Activated T-cell treated with anti-CD3 and anti-CD28 coated beads, Interleukin-2, amount 50 U/mL, for 24 hours (primary cell): ENCODE measurements at regions not wholly inside any gene's neighbourhood (a gene's known extent, or its start where the extent isn't known, plus 50 kb on each side); places are given as distances from the start of the nearest gene placed in this dataset.

Experiments
- DNase-seq: peaks from one replicate; pipeline ENCODE4 v3.0.0-alpha.2; 2020
- H3K27ac Mint-ChIP-seq: 2 replicates; pipeline ENCODE4 v1.8.0; 2020; ENCODE audit warnings: mild to moderate bottlenecking, mixed read lengths
- H3K27me3 Mint-ChIP-seq: 2 replicates; pipeline ENCODE4 v1.8.0; 2020; ENCODE audit warnings: mixed read lengths
- H3K36me3 Mint-ChIP-seq: 2 replicates; pipeline ENCODE4 v1.8.0; 2020; ENCODE audit warnings: low read depth, mixed read lengths
- H3K4me1 Mint-ChIP-seq: 2 replicates; pipeline ENCODE4 v1.8.0; 2020; ENCODE audit warnings: low read depth, mixed read lengths
- H3K4me3 Mint-ChIP-seq: 2 replicates; pipeline ENCODE4 v1.8.0; 2020; ENCODE audit warnings: mild to moderate bottlenecking, moderate library complexity, mixed read lengths
- H3K9me3 Mint-ChIP-seq: 2 replicates; pipeline ENCODE4 v1.8.0; 2020; ENCODE audit warnings: mixed read lengths

DNA sequence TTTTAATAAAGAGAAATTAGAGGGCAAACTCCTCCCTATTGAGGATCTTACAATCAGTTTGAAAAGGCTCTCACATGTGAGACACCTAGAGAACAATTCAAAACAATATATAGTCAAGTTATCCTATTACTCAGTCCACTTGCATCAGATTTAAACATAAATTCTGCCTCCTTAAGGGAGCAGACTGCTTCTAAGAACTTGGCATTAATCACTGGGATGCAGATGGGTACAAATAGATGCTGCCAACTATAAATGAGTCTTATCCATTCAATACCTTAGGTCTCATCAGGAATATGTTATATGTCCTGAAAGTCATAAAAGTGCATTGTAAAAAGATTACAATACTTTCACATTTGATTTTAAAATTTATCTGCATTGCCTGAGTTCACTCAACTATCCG is 269.3 kb upstream of the KIRREL3 start:
- H3K4me3 Mint-ChIP-seq, result no peak overlapping the region
- H3K27ac Mint-ChIP-seq, result no peak overlapping the region
- no peaks in the 10 kb centered on the region for H3K36me3 Mint-ChIP-seq
- H3K27me3 Mint-ChIP-seq, result peaks cover 3% of the 10 kb centered on the region
- no peak for DNase-seq
- H3K9me3 Mint-ChIP-seq, result no peaks in the 10 kb centered on the region
- no peaks in the 10 kb centered on the region for H3K4me1 Mint-ChIP-seq

DNA sequence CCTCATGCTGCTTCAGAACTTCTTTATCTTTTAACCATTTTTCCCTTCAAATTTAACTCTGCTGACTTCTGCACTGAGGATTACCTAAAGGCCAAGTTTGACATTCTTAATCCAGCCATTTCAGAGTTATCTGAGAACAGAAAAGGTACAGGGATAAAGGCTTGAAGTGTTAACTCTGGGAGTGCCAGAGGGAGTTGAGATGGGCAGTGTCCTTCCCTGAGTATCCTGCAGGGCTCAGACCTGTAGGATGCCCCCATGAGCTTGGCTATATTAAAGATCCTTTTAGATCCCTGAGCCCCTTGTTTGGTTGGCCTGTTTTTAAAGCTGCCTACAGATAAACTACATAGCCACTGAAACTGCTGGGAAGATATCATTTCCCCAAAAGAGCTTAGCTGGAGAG is 268.4 kb upstream of the KIRREL3 start:
- DNase-seq, result no peak
- no peaks in the 10 kb centered on the region for H3K36me3 Mint-ChIP-seq

DNA sequence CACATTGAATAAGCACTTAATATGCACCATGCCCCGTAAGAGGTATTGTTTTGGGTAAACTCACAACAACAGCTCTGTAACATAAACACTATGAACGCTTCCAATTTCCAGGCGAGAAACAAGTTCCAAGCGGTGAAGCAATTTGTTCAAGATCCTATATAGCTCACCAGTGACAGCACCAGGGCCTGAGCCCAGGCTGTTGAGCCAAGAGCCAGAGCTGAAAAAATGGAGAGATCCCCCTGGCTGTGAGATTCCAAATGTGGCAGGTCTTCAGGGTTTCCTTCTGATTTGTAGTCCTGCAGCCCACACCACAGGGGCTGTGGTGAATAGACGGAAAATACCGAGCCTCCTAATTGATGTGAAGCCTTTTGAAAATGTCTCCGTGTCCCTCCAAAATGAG is 268.0 kb upstream of the KIRREL3 start:
- Mint-ChIP-seq H3K9me3 (no peaks in the 10 kb centered on the region), H3K27me3 (no peaks in the 10 kb centered on the region), H3K4me1 (no peaks in the 10 kb centered on the region)

More for the DNA sequence above, 268.4 kb upstream of the KIRREL3 start:
- H3K4me1 Mint-ChIP-seq, result no peaks in the 10 kb centered on the region
- no peak overlapping the region for H3K4me3 Mint-ChIP-seq
- H3K27me3 Mint-ChIP-seq, result no peaks in the 10 kb centered on the region
- no peaks in the 10 kb centered on the region for H3K9me3 Mint-ChIP-seq
- no peak overlapping the region for H3K27ac Mint-ChIP-seq

DNA sequence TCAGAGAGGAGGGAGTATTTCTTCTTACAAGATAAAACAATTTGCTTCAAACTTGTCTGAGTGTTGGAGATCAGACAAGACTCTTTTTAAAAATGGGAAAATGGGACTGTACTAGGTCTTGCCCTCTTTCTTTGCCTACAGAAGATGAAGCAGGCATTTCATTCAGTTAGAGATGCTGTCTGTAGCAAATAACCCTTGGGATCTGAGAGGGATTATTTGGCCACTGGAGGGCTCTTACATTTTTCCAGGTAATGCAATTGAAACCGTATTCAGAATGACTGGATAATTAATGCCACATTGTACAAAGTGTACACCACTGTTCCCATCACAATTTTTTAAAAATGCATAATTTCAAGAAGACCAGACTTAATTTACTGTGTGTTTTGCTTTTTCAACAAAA is 258.5 kb upstream of the KIRREL3 start:
- H3K36me3 Mint-ChIP-seq, result no peaks in the 10 kb centered on the region
- no peak overlapping the region for H3K27ac Mint-ChIP-seq
- no peak overlapping the region for H3K4me3 Mint-ChIP-seq
- no peaks in the 10 kb centered on the region for H3K27me3 Mint-ChIP-seq
- H3K4me1 Mint-ChIP-seq, result no peaks in the 10 kb centered on the region
- no peaks in the 10 kb centered on the region for H3K9me3 Mint-ChIP-seq
- no peak for DNase-seq

More for the DNA sequence above, 268.0 kb upstream of the KIRREL3 start:
- Mint-ChIP-seq H3K4me3 (no peak overlapping the region), H3K36me3 (no peaks in the 10 kb centered on the region), H3K27ac (no peak overlapping the region)
- DNase-seq, result no peak

DNA sequence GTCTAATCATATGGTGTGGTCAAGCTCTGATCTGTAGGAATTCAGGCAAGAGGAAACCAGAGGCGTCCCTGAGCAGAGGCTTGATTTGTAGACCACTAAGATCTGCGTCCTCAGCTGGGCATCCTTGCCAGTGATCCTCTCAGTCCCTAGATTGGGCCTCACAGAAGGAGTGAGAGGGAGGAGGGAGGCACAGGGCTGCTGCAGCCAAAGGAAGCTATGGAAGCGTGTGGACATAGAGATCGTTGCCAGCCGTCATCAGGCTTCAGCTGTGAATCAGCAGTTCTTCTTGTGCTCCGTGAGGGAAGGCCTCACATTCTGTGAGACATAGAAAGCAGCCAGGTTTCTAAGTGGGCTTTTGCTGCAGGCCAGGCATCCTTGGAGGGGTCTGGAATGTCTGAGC is 254.6 kb upstream of the KIRREL3 start:
- Mint-ChIP-seq H3K9me3 (no peaks in the 10 kb centered on the region), H3K27ac (no peak overlapping the region), H3K27me3 (no peaks in the 10 kb centered on the region), H3K4me3 (no peak overlapping the region), H3K4me1 (no peaks in the 10 kb centered on the region), H3K36me3 (no peaks in the 10 kb centered on the region)
- no peak for DNase-seq

DNA sequence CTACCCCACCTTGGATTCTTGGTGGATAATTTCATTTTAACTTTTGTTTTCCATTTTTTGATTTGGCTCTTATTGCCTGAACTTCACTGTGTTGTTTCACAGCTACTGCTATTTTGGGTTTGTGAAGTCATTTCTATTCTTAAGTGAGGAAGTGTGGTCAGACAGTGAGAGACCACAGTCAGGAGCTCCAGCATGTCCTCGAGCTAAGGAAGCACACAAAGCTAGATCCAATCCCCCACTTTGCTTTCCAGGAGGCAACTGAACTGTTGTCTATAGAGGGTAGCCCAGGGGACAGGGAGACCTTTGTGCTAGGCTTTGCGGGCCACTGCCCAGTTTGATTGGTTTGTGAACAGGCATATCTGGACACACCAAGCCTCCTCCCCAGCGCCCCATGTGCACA is 251.8 kb upstream of the KIRREL3 start:
- Mint-ChIP-seq H3K36me3 (no peaks in the 10 kb centered on the region), H3K9me3 (no peaks in the 10 kb centered on the region), H3K27ac (no peak overlapping the region), H3K4me1 (no peaks in the 10 kb centered on the region), H3K4me3 (no peak overlapping the region), H3K27me3 (no peaks in the 10 kb centered on the region)
- no peak for DNase-seq

DNA sequence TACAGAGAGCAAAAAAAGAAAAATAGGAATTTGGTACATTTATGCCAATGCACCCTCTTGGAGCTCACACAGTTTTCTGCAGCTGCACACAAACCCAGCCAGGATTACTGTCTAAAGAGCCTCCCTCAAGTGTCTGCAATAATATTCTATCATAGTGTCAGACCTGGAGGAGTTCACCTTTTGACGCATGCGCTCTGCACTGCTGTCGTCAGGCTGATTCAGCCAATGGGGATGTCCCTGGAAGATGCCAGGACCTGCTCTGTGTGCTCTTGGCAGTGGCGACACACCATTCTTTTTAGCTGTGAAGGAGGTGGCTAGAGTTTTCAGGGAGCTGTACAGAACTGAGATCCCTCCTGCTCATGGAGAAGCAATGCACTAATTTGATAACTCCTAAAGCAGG is 249.0 kb upstream of the KIRREL3 start:
- H3K9me3 Mint-ChIP-seq, result no peaks in the 10 kb centered on the region
- DNase-seq, result no peak
- no peak overlapping the region for H3K4me3 Mint-ChIP-seq
- no peak overlapping the region for H3K27ac Mint-ChIP-seq
- H3K27me3 Mint-ChIP-seq, result no peaks in the 10 kb centered on the region
- H3K4me1 Mint-ChIP-seq, result no peaks in the 10 kb centered on the region
- no peaks in the 10 kb centered on the region for H3K36me3 Mint-ChIP-seq

DNA sequence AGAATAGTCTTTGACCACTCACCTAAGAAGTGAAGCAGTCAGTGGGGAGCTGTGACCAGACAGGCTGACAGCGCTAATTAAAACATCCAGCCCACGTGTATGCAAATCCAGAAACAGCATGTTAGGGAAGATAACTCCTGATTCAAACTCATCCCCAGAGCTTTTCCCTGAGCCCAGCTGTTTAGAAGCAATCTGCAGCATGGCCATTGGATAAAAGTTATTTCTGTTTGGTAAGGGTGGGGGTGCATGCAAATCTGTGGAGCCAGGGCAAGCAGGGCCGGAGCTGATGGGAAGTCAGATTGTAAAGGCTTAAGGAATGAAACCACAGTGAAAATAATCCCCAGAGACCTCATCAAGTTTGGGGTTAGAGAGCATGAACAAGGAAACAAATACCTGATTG is 247.9 kb upstream of the KIRREL3 start:
- no peak overlapping the region for H3K27ac Mint-ChIP-seq
- H3K36me3 Mint-ChIP-seq, result no peaks in the 10 kb centered on the region
- no peak overlapping the region for H3K4me3 Mint-ChIP-seq
- DNase-seq, result no peak
- no peaks in the 10 kb centered on the region for H3K27me3 Mint-ChIP-seq
- no peaks in the 10 kb centered on the region for H3K9me3 Mint-ChIP-seq
- no peaks in the 10 kb centered on the region for H3K4me1 Mint-ChIP-seq

DNA sequence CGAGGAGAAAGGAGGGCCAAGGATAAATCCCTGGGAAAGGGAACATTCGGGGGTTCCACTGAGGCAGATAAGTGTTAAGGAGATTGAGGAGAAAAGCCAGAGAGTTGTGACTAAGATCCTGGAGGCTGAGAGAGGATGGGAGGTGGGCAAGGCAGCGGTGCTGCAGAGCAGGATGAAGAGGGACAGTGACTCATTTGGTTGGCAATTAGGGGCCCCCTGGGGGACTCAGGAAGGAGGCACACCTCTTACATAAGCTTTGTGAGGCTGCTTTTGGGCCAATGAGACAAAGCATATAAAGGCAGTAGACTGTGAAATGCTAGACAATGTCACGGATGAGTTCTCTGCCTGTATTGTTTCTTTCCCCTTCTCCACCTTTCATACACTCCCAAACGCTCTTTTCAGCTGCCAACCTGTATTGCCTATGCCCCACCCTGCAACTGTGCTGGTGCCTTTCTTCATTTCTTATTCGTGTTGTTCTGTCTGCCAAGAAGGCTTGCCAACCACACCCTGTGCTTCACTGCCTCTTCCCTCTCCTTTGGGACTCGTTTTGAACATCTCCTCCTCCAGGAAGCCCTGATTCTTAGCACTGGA is 246.8 kb upstream of the KIRREL3 start:
- H3K9me3 Mint-ChIP-seq, result no peaks in the 10 kb centered on the region
- H3K27me3 Mint-ChIP-seq, result no peaks in the 10 kb centered on the region
- no peaks in the 10 kb centered on the region for H3K4me1 Mint-ChIP-seq
- DNase-seq, result no peak
- H3K27ac Mint-ChIP-seq, result no peak overlapping the region
- no peaks in the 10 kb centered on the region for H3K36me3 Mint-ChIP-seq
- H3K4me3 Mint-ChIP-seq, result no peak overlapping the region

DNA sequence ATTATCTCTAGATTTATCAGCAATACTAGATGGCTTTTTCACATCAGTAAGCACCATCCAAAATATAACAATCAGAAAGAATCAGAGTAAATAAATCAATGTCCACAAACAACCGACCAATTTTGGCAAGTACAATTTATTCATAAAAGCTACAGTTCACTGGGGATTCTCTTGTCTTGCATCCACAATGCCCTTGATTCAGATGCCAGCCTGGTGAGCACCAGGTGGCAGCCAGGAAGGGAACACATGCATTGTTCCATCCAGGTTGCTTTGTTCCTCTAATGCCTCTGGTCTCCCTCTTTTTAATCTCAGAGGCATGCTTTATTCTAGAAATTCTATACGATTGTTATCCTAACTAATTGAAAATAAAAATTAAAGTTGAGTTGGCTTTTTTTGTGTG is 242.1 kb upstream of the KIRREL3 start:
- no peak for DNase-seq
- Mint-ChIP-seq H3K4me3 (no peak overlapping the region), H3K27me3 (no peaks in the 10 kb centered on the region), H3K27ac (no peak overlapping the region), H3K4me1 (no peaks in the 10 kb centered on the region), H3K36me3 (no peaks in the 10 kb centered on the region), H3K9me3 (no peaks in the 10 kb centered on the region)

DNA sequence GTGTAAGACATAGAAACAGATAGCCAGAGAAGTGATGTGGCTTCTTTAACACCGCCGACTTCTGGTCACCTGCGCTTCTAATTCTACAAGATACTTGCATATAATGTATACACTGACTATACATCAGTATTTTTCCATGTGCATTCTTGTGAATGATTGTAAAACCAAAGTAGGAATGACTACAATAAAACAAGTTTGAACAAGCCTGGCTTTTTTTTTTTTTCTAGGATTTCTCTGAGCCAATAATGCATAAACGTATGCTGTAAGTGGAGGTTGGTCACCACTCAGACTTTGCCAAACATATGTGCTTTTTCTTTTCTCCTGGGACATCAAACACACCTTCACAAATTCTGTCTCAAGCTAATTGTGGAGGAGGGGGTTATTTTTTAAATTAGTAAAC is 237.8 kb upstream of the KIRREL3 start:
- Mint-ChIP-seq H3K27me3 (no peaks in the 10 kb centered on the region), H3K9me3 (no peaks in the 10 kb centered on the region), H3K36me3 (no peaks in the 10 kb centered on the region), H3K27ac (no peak overlapping the region), H3K4me1 (no peaks in the 10 kb centered on the region), H3K4me3 (no peak overlapping the region)
- no peak for DNase-seq

DNA sequence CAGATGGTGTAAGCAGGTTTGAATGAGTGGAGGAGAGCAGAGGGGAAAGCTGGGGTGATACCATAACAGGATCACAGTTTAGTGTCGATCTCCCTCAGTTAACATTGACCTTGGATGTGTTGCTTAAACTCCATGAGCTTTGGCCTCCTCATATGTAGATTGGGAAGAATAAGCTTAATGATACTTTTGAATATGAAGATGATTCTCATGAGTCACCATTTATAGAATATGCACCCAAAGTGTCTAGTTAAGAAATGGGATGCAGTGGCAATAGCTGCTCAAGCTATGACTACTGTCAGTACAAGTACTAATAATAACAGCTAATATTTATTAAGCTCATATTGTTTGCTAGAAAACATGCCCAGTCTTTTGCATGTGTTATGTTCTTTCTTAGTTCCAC is 236.2 kb upstream of the KIRREL3 start:
- no peak overlapping the region for H3K4me3 Mint-ChIP-seq
- H3K36me3 Mint-ChIP-seq, result no peaks in the 10 kb centered on the region
- H3K27me3 Mint-ChIP-seq, result no peaks in the 10 kb centered on the region
- H3K27ac Mint-ChIP-seq, result no peak overlapping the region
- H3K4me1 Mint-ChIP-seq, result no peaks in the 10 kb centered on the region
- H3K9me3 Mint-ChIP-seq, result no peaks in the 10 kb centered on the region
- no peak for DNase-seq

DNA sequence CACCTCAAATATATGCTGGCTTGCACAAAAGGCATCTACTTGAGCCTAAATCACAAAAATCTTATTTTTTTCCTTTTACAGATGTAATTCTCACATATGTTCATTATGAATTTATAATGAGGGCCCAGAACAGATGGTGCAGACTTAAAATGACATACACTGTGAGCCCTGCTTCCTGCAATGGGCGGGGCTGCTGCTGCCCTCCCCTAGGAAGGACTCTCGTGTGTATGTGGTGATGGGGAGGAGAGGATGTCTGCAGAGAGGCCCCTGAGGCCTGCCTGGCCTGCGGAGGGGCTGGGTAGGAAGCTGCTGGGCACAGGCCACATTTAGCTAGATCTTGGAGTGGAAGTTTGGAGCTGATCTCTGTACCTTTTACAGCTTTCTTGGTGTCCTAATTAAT is 233.4 kb upstream of the KIRREL3 start:
- Mint-ChIP-seq H3K27me3 (no peaks in the 10 kb centered on the region), H3K4me3 (no peak overlapping the region), H3K36me3 (no peaks in the 10 kb centered on the region)

DNA sequence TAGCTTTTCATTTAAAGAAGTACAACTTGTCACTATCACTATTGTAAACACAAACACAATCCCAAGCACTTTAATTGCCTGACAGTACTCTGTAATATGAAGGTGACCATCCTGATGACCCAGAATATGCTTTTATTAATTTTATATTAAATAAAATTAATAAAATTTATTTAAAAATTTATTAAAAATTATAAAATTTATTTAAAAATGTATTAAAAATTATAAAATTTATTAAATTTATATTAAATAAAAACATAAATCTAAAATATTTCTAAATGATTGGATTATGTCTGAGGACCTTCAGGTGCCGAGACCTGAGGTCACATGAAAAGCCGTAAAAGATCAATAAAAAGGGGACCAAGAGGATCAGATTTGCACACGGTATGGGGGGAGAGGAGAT is 229.8 kb upstream of the KIRREL3 start:
- Mint-ChIP-seq H3K27me3 (no peaks in the 10 kb centered on the region), H3K36me3 (no peaks in the 10 kb centered on the region), H3K9me3 (no peaks in the 10 kb centered on the region), H3K4me3 (no peak overlapping the region), H3K27ac (no peak overlapping the region), H3K4me1 (no peaks in the 10 kb centered on the region)
- no peak for DNase-seq

More for the DNA sequence above, 233.4 kb upstream of the KIRREL3 start:
- Mint-ChIP-seq H3K27ac (no peak overlapping the region), H3K9me3 (no peaks in the 10 kb centered on the region), H3K4me1 (no peaks in the 10 kb centered on the region)
- no peak for DNase-seq

DNA sequence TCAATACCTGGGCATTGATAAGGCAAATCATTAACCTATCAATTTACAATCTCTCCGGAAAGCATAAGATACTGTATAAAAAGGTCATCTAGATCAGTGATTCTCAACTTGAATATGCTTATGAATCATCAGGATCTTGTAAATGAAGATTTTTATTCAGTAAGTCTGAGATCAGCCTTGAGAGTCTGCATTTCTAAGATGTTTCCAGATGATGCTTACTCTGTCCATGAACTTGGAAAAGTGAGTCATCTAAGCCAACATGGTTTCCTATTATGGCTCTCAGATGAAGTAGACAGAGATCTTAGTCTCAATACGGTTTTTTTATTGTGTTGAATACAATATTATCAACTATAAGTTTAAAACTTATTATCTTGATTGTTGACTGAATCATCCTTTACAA is 226.4 kb upstream of the KIRREL3 start:
- H3K36me3 Mint-ChIP-seq, result no peaks in the 10 kb centered on the region
- H3K4me1 Mint-ChIP-seq, result no peaks in the 10 kb centered on the region
- no peaks in the 10 kb centered on the region for H3K27me3 Mint-ChIP-seq
- H3K27ac Mint-ChIP-seq, result no peak overlapping the region
- H3K4me3 Mint-ChIP-seq, result no peak overlapping the region
- no peaks in the 10 kb centered on the region for H3K9me3 Mint-ChIP-seq
- no peak for DNase-seq

DNA sequence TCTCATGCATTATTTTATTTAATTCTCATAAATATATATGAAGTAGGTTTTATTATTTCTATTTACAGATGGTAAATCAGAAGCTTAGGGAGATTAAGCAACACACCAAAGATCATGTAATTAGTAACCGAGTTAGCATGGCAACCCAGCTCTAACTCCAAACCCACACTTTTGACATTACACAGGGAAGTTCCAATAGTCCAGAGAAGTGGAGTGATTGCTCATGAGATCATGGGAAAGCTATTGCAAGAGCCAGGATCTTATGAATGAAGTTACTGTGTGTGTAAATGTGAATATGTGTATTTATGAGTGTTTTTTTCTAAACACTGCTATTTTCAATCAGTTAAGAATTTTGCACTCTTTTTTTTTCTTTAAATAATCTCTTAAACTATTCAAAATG is 225.8 kb upstream of the KIRREL3 start:
- no peak for DNase-seq
- Mint-ChIP-seq H3K4me1 (no peaks in the 10 kb centered on the region), H3K27me3 (no peaks in the 10 kb centered on the region), H3K36me3 (no peaks in the 10 kb centered on the region), H3K9me3 (no peaks in the 10 kb centered on the region), H3K4me3 (no peak overlapping the region), H3K27ac (no peak overlapping the region)
